ENCODE measurements at regions not wholly inside any gene's neighbourhood (a gene's known extent, or its start where the extent isn't known, plus 50 kb on each side); places are given as distances from the start of the nearest gene placed in this dataset.

GRCh38 chr1:220391491-220391890 lies 119.2 kb upstream of the RAB3GAP2 start:
- Mint-ChIP-seq H3K27me3 (peaks cover 9% of the 10 kb centered on the region), H3K9me3 (no peaks in the 10 kb centered on the region), H3K27ac (no peak overlapping the region), H3K4me1 (no peaks in the 10 kb centered on the region), H3K36me3 (no peaks in the 10 kb centered on the region), H3K4me3 (no peak overlapping the region)
- ATAC-seq (ENCODE audit: low read depth), result no peak
- POLR2A ChIA-PET, result no interaction called here
- no peak for DNase-seq

DNA sequence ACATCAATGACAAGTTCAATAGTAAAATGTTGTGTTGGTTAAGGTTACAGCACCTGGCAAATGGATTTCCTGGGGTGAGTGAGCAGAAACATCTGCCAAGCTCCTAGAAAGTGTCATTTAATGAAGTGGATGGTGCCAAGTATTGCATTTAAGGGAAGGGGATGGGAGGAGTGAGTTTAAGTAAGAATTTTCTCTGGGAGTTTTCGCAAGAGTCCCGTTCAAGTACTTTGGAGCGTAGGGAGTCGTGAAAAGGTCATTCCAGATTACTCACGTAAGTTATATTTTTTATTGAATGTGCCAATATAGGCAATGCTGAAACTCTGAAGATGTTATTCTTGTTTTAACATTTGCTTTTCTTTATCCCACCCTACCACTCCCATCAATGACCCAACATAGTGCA lies 117.4 kb upstream of the RAB3GAP2 start:
- ATAC-seq (ENCODE audit: low read depth) (no peak), DNase-seq (no peak)
- Mint-ChIP-seq H3K4me1 (no peaks in the 10 kb centered on the region), H3K27ac (no peak overlapping the region), H3K27me3 (peaks cover 9% of the 10 kb centered on the region), H3K4me3 (no peak overlapping the region), H3K36me3 (no peaks in the 10 kb centered on the region), H3K9me3 (no peaks in the 10 kb centered on the region)
- POLR2A ChIA-PET, result no interaction called here

DNA sequence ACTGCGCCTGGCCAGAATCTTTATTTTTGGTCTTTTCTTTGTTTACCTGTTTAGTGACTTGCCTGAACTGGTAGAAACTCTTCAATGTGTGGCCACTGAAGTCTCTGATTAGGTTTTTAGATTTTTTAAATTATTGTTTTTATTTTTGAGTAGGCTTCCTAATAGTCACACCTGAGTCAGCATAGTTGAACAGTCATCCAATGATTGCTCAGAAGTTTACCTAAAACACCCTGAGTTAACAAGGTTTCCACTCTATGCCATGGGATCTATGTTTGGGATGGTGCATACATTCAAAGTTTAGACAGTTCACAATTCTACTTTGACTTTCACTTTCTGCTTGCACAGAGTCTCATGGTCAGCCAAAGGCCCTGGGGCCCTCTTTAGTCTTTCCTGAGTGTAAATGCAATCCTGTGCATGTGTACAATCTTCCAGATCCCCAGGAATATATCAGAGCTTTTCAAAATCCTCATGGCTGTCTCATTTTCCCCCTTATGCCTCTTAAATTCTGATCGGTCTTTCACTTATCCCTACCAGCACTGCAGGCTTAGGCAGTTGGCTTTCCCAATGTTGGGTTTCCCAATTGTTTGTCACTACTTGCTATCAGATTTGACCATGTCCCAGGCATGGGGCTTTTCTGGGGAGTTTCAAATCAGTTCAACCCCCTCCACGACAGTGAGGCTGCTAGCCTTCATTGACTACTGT lies 114.4 kb upstream of the RAB3GAP2 start:
- no peak for ATAC-seq (ENCODE audit: low read depth)
- Mint-ChIP-seq H3K27me3 (peaks cover 4% of the 10 kb centered on the region), H3K27ac (no peak overlapping the region), H3K36me3 (no peaks in the 10 kb centered on the region), H3K4me3 (no peak overlapping the region), H3K9me3 (no peaks in the 10 kb centered on the region), H3K4me1 (no peaks in the 10 kb centered on the region)
- DNase-seq, result no peak
- POLR2A ChIA-PET, result no interaction called here

DNA sequence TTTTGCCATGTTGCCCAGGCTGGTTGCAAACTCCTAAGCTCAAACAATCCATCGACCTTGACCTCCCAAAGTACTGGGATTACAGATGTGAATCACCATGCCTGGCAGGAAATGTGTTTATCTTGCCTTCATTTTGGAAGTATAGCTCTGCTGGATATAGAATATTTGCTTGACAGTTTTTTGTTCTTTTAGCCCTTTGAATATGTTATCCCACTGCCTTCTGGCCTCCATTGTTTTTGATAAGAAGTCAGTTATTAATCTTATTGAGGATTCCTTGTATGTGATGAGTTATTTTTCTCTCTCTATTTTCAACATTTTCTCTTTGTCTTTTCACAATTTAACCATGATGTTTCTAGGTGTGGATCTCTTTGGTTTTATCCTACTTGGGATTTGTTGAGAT lies 112.9 kb upstream of the RAB3GAP2 start:
- DNase-seq (no peak), ATAC-seq (ENCODE audit: low read depth) (no peak)
- Mint-ChIP-seq H3K4me3 (no peak overlapping the region), H3K36me3 (no peaks in the 10 kb centered on the region), H3K9me3 (no peaks in the 10 kb centered on the region), H3K27me3 (peaks cover 5% of the 10 kb centered on the region), H3K4me1 (no peaks in the 10 kb centered on the region), H3K27ac (no peak overlapping the region)
- POLR2A ChIA-PET, result no interaction called here

- Mint-ChIP-seq H3K27me3 (peaks cover 2% of the 10 kb centered on the region), H3K4me1 (no peaks in the 10 kb centered on the region), H3K4me3 (no peak overlapping the region), H3K9me3 (no peaks in the 10 kb centered on the region), H3K36me3 (no peaks in the 10 kb centered on the region), H3K27ac (no peak overlapping the region)
- no peak for DNase-seq
- POLR2A ChIA-PET, result no interaction called here
- no peak for ATAC-seq (ENCODE audit: low read depth)
Observed at GRCh38 chr1:220382994-220383393, 110.7 kb upstream of the RAB3GAP2 start.

DNA sequence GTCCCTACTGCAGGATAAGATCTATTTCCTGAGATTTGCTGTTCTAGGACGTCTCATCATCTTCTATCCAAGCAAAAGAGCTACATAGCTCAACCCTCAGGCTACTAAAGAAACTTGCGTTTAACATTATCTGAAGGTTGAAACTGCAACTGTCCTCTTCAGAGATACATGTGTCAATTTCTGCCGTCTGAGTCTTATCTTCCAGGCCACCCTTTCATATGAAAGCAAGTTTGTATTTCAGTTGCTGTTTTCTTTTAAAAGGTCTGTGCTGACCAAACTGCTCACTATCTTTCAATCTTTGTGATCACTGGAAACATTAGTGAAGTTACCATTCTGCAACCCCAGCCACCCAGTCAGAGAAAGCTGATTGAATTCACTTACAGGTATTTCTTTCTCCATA lies 108.6 kb upstream of the RAB3GAP2 start:
- no peak for DNase-seq

DNA sequence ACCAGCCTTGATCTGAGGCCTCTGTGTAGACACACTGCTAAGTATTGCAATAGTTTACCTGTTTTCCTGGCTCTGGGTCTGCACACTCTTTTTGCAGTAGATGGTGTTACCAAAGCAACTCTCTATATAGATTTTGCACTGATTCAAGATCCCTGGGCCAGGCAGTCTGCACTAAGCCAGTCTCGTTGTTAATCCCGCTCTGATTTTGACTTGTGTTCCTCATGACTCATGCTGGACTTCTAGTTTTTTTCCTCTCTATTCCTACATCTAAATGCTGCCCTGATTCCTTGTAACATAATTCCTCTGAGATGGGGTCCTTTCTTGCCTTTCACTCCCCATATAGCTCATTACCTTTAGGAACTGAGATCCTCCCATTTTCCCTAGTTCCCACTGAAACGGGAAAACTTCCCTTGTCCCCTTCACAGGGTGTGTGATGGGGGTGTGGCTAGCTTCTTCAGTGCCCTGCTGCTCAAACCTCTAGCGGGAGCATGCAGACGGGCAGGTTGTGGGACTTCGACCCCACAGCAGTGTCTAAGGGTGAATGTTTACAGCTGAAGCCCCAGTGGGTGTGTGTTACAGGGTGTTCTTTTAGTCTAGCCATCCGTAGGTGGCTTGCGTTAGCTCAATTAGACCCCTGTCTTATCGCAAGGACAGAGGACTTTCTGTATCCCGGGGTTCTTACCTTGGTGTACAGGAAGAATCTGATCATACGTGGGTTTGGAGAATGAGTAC lies 106.5 kb upstream of the RAB3GAP2 start:
- no peak overlapping the region for H3K4me3 Mint-ChIP-seq
- H3K27me3 Mint-ChIP-seq, result peaks cover 2% of the 10 kb centered on the region
- H3K9me3 Mint-ChIP-seq, result no peaks in the 10 kb centered on the region
- H3K4me1 Mint-ChIP-seq, result no peaks in the 10 kb centered on the region
- no peaks in the 10 kb centered on the region for H3K36me3 Mint-ChIP-seq
- ATAC-seq (ENCODE audit: low read depth) (no peak), DNase-seq (no peak)
- no peak overlapping the region for H3K27ac Mint-ChIP-seq
- POLR2A ChIA-PET, result no interaction called here

More for the DNA sequence above, 108.6 kb upstream of the RAB3GAP2 start:
- Mint-ChIP-seq H3K9me3 (no peaks in the 10 kb centered on the region), H3K4me1 (no peaks in the 10 kb centered on the region), H3K27me3 (peaks cover 2% of the 10 kb centered on the region), H3K4me3 (no peak overlapping the region), H3K36me3 (no peaks in the 10 kb centered on the region), H3K27ac (no peak overlapping the region)
- POLR2A ChIA-PET, result no interaction called here
- no peak for ATAC-seq (ENCODE audit: low read depth)

DNA sequence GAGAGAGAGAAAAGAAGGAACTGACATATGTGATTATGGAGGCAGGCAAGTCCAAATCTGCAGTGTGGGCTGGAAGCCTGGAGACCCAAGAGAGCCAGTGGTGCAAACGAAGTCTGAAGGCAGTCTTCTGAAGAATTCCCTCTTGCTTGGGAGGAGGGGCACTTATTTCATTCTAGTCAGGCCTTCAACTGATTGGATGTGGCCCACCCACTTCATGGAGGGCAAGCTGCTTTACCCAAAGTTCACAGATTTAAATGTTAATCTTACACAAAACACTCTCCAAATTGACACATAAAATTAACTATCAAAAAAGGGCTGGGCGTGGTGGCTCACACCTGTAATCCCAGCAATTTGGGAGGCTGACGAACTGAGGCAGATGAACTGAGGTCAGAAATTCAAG lies 103.5 kb upstream of the RAB3GAP2 start:
- POLR2A ChIA-PET, result no interaction called here
- H3K27me3 Mint-ChIP-seq, result no peaks in the 10 kb centered on the region
- DNase-seq, result no peak
- H3K4me1 Mint-ChIP-seq, result no peaks in the 10 kb centered on the region
- H3K4me3 Mint-ChIP-seq, result no peak overlapping the region
- no peak overlapping the region for H3K27ac Mint-ChIP-seq
- H3K36me3 Mint-ChIP-seq, result no peaks in the 10 kb centered on the region
- no peaks in the 10 kb centered on the region for H3K9me3 Mint-ChIP-seq
- ATAC-seq (ENCODE audit: low read depth), result no peak

GRCh38 chr1:220374449-220374848 lies 102.2 kb upstream of the RAB3GAP2 start:
- Mint-ChIP-seq H3K36me3 (no peaks in the 10 kb centered on the region), H3K27ac (no peak overlapping the region), H3K9me3 (no peaks in the 10 kb centered on the region), H3K4me1 (no peaks in the 10 kb centered on the region), H3K4me3 (no peak overlapping the region), H3K27me3 (no peaks in the 10 kb centered on the region)
- DNase-seq (no peak), ATAC-seq (ENCODE audit: low read depth) (no peak)
- POLR2A ChIA-PET, result no interaction called here

GRCh38 chr1:220372451-220372850 lies 100.2 kb upstream of the RAB3GAP2 start:
- Mint-ChIP-seq H3K4me3 (no peak overlapping the region), H3K27ac (no peak overlapping the region), H3K36me3 (no peaks in the 10 kb centered on the region), H3K27me3 (no peaks in the 10 kb centered on the region), H3K4me1 (no peaks in the 10 kb centered on the region), H3K9me3 (no peaks in the 10 kb centered on the region)
- DNase-seq (no peak), ATAC-seq (ENCODE audit: low read depth) (no peak)
- POLR2A ChIA-PET, result no interaction called here

DNA sequence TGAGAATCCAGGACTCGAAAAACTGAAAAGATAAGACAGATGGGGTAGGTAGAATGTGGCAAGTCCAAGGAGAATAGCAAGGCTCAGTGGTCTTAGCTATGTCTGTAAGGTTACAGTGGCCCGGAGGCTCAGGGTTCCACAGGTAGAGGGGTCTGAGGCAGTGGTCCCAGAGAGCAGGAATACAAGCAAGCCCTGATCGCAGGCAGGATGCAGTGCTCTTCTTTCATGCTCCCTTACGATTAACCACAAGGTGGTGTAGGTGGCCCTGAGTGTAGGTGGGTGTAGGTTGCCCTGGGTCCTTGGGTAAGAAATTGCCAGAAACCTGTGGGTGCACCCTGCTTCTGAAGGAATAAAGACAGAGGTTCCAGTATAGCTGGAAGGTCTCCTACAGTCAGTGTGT lies 99.1 kb upstream of the RAB3GAP2 start:
- Mint-ChIP-seq H3K4me3 (no peak overlapping the region), H3K27ac (no peak overlapping the region), H3K27me3 (no peaks in the 10 kb centered on the region), H3K9me3 (no peaks in the 10 kb centered on the region), H3K4me1 (no peaks in the 10 kb centered on the region), H3K36me3 (no peaks in the 10 kb centered on the region)
- no peak for ATAC-seq (ENCODE audit: low read depth)
- no peak for DNase-seq
- POLR2A ChIA-PET, result no interaction called here

- ATAC-seq (ENCODE audit: low read depth), result no peak
- POLR2A ChIA-PET, result no interaction called here
Observed at GRCh38 chr1:220370041-220370700, 97.9 kb upstream of the RAB3GAP2 start.

GRCh38 chr1:220369511-220369910 lies 97.3 kb upstream of the RAB3GAP2 start:
- H3K9me3 Mint-ChIP-seq, result no peaks in the 10 kb centered on the region
- no peaks in the 10 kb centered on the region for H3K36me3 Mint-ChIP-seq
- peaks cover 2% of the 10 kb centered on the region for H3K27me3 Mint-ChIP-seq
- no peak overlapping the region for H3K4me3 Mint-ChIP-seq
- H3K27ac Mint-ChIP-seq, result no peak overlapping the region
- ATAC-seq (ENCODE audit: low read depth) (no peak), DNase-seq (no peak)
- no peaks in the 10 kb centered on the region for H3K4me1 Mint-ChIP-seq
- POLR2A ChIA-PET, result no interaction called here

More at GRCh38 chr1:220370041-220370700, 97.9 kb upstream of the RAB3GAP2 start:
- Mint-ChIP-seq H3K9me3 (no peaks in the 10 kb centered on the region), H3K4me3 (no peak overlapping the region), H3K27ac (no peak overlapping the region), H3K36me3 (no peaks in the 10 kb centered on the region), H3K27me3 (no peaks in the 10 kb centered on the region), H3K4me1 (no peaks in the 10 kb centered on the region)
- DNase-seq, result no peak
